GM13976 (cell line): ENCODE measurements at regions not wholly inside any gene's neighbourhood (a gene's known extent, or its start where the extent isn't known, plus 50 kb on each side); places are given as distances from the start of the nearest gene placed in this dataset.

Experiments
- DNase-seq: peaks from one replicate; pipeline ENCODE4 v3.0.0; 2012; ENCODE audit warnings: low spot score
- CTCF ChIP-seq: IDR thresholded peaks from 2 replicates; pipeline ENCODE4 v1.5.1; 2012; ENCODE audit warnings: borderline replicate concordance, mild to moderate bottlenecking; ENCODE audit not compliant: insufficient read depth; ENCODE audit errors: extremely low read depth, missing control alignments, control extremely low read depth
- in situ Hi-C: fragments of 300-500 bp; cut with MboI; formaldehyde crosslinking; loops from one replicate; pipeline ENCODE4 v1.12.0; 2022; ENCODE audit warnings: low sequenced_read_pairs, mixed read lengths, inconsistent platforms; ENCODE audit not compliant: unreplicated experiment

- DNase-seq: no peak
- in situ Hi-C loops: no loop called here
These were observed 178.6 kb downstream of the CXCL12 start for GRCh38 chr10:44206127-44206818.

GRCh38 chr10:44205067-44205466 is 179.8 kb downstream of the CXCL12 start:
- in situ Hi-C loops: no loop called here
- no peak for TF ChIP-seq CTCF
- DNase-seq: no peak

More at GRCh38 chr10:44206127-44206818, 178.6 kb downstream of the CXCL12 start:
- TF ChIP-seq CTCF: no peak

GRCh38 chr10:44203535-44203934 is 181.4 kb downstream of the CXCL12 start:
- in situ Hi-C loops: no loop called here
- no peak for DNase-seq
- no peak for TF ChIP-seq CTCF

- TF ChIP-seq CTCF: no peak
- no peak for DNase-seq
- in situ Hi-C loops: no loop called here
These were observed 181.9 kb downstream of the CXCL12 start for GRCh38 chr10:44202952-44203351.

- TF ChIP-seq CTCF: no peak
- DNase-seq: no peak
These were observed 183.2 kb downstream of the CXCL12 start for GRCh38 chr10:44201656-44202055.

GRCh38 chr10:44201011-44201410 is 183.9 kb downstream of the CXCL12 start:
- in situ Hi-C loops: no loop called here
- TF ChIP-seq CTCF: no peak
- DNase-seq: no peak

More at GRCh38 chr10:44201656-44202055, 183.2 kb downstream of the CXCL12 start:
- in situ Hi-C loops: no loop called here
